Stomach (tissue), 8 donors: ENCODE measurements at regions not wholly inside any gene's neighbourhood (a gene's known extent, or its start where the extent isn't known, plus 50 kb on each side); places are given as distances from the start of the nearest gene placed in this dataset.
A peak's percentile ranks its signal among the peaks of the same experiment; 100 is the strongest.

Source experiments
- DNase-seq, 2 donors: peaks; one replicate each; pipeline versions ENCODE4 v3.0.0 to v3.0.0-alpha.2; 2013 to 2019
- H3K27ac ChIP-seq, 5 donors: fragments of 200-600 bp in 4 of 5; sonication (generic) in 4 of 5; one replicate each; pipeline ENCODE4 v1.5.1; 2013 to 2019; ENCODE audit warnings: mild to moderate bottlenecking in 1 of 5, moderate library complexity in 1 of 5
- H3K27me3 ChIP-seq, 3 donors: fragments of 200-600 bp; sonication (generic); one replicate each; pipeline ENCODE4 v1.5.1; 2017 to 2019; ENCODE audit warnings: mixed run types in 1 of 3
- H3K36me3 ChIP-seq, 4 donors: fragments of 200-600 bp; sonication (generic); 1 replicate in 3 of 4; 2 replicates in 1 of 4; pipeline ENCODE4 v1.5.1; 2016 to 2019
- H3K4me1 ChIP-seq, 4 donors: fragments of 200-600 bp; sonication (generic); one replicate each; pipeline ENCODE4 v1.5.1; 2016 to 2019
- H3K4me3 ChIP-seq, 4 donors: fragments of 200-600 bp; sonication (generic) in 3 of 4; one replicate each; pipeline ENCODE4 v1.5.1; 2016 to 2019; ENCODE audit warnings: mild to moderate bottlenecking in 1 of 4
- H3K9me3 ChIP-seq, 4 donors: fragments of 200-600 bp; sonication (generic); one replicate each; pipeline ENCODE4 v1.5.1; 2016 to 2019
- EP300 ChIP-seq: sonication (generic); formaldehyde crosslinking; IDR thresholded peaks from one replicate; pipeline ENCODE4 v1.6.1; 2017; ENCODE audit warnings: antibody characterized with exemption
- POLR2A ChIP-seq, 4 donors: fragments of 450-650 bp; IDR thresholded peaks; one replicate each; pipeline ENCODE4 v1.6.1; 2016; ENCODE audit warnings: antibody characterized with exemption in 4 of 4, control low read depth in 2 of 4, mild to moderate bottlenecking in 1 of 4, moderate library complexity in 1 of 4
- POLR2AphosphoS5 ChIP-seq, 3 donors: sonication (generic); formaldehyde crosslinking; IDR thresholded peaks; one replicate each; pipeline ENCODE4 v1.6.1; 2016; ENCODE audit warnings: antibody characterized with exemption in 3 of 3
- WGBS, 5 donors: extraction: QIAGEN DNeasy Blood & Tissue Kit in 3 of 5; methylation state at CpG; one replicate each; pipeline versions ENCODE4 v1.1.5 to v1.1.7; 2013 to 2018; 5-methylcytosine and 5-hydroxymethylcytosine counted together
- intact Hi-C: fragments of 100-400 bp; cut with DNase I; formaldehyde crosslinking; loops from one replicate; pipeline ENCODE4 v1.15.1; 2023; ENCODE audit warnings: low total_unique reads
- TF ChIP-seq, protein P1 (sequence below), 7 experiments: fragments of 450-650 bp in 4 of 7; fragments of 200-600 bp in 3 of 7; sonication (generic) in 3 of 7; IDR thresholded peaks; one replicate each; pipeline ENCODE4 v1.5.1; 2016 to 2019; ENCODE audit warnings: antibody characterized with exemption in 7 of 7, control low read depth in 2 of 7, mild to moderate bottlenecking in 1 of 7
- donor health status: healthy with polysubstance abuse.
- donor health status: Bipolar disorder and iron deficiency.
- donor health status: healthy.

DNA sequence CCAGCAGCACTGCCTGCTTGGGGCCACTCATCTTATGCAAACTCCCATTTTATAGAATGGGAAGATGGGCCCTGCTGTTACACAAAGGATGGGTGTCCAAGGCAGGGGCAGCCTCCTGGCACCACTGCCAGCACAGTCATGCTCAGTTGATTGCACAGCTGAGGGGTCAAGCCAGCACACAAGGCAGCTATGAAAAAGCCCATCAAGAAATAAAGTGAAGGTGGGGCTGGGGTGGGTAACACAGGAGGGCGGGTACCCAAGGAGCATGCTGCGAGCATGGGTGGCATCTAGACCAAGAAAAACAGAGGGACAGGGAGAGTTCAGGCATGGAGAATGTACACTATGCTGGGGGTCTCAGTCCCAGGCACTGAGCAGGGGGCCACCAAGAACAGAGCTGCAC, 74.7 kb upstream of the UNC5B start:
- intact Hi-C loops = no loop called here
- Histone ChIP-seq H3K36me3 (no peaks in the 10 kb centered on the region), H3K4me3 (no peak overlapping the region), H3K27me3 (peaks cover 0 to 38% (median 9%) of the 10 kb centered on the region in 3 donors), H3K4me1 (peaks cover 0 to 6% (median 0%) of the 10 kb centered on the region in 4 donors), H3K9me3 (no peaks in the 10 kb centered on the region), H3K27ac (no peak overlapping the region)
- TF ChIP-seq EP300 (no peak), POLR2AphosphoS5 (IDR thresholded peaks at IDR 0.05) (no peak), POLR2A (IDR thresholded peaks at IDR 0.05) (no peak)
- TF ChIP-seq, protein P1, sequence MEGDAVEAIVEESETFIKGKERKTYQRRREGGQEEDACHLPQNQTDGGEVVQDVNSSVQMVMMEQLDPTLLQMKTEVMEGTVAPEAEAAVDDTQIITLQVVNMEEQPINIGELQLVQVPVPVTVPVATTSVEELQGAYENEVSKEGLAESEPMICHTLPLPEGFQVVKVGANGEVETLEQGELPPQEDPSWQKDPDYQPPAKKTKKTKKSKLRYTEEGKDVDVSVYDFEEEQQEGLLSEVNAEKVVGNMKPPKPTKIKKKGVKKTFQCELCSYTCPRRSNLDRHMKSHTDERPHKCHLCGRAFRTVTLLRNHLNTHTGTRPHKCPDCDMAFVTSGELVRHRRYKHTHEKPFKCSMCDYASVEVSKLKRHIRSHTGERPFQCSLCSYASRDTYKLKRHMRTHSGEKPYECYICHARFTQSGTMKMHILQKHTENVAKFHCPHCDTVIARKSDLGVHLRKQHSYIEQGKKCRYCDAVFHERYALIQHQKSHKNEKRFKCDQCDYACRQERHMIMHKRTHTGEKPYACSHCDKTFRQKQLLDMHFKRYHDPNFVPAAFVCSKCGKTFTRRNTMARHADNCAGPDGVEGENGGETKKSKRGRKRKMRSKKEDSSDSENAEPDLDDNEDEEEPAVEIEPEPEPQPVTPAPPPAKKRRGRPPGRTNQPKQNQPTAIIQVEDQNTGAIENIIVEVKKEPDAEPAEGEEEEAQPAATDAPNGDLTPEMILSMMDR (IDR thresholded peaks at IDR 0.05) = no peak
- DNase-seq = no peak
- 79 to 97% (median 91%) methylated on average over 2 of the region's 2 CpGs for WGBS, 5 donors

DNA sequence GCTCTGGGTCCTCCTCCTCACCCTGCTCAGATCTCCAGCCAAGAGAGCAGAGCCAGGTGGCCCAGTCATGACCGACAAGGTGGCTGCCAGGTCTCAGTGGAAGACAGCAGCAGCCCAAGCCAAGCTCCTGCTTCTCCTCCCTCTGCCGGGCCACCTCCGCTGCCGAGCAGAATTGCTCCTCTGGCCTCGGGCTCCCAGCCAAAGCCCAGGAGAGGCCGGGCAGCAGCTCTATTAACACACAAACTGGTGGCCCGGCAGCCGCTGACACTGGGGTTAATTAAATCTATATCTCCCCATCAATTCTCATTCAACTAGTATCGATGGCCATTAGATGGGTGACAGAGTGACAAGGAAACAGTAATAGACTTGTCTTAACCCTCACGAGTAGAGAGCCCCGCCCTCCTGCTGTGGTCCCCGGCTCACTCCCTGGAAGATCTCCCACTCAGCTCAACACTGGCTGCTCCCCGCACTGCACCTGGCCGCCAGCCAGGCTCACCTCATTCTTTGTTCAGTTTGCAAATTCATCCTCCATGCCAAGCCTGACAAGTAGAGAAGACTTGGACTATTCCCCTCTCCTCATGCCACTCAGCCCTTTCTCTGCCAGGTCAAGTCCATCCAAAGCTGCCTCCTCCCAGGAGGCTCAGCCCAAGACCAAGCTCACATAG, 74.1 kb upstream of the UNC5B start:
- no peak for TF ChIP-seq POLR2A (IDR thresholded peaks at IDR 0.05)
- TF ChIP-seq EP300 = no peak
- TF ChIP-seq, protein P1 (IDR thresholded peaks at IDR 0.05) = no peak
- TF ChIP-seq POLR2AphosphoS5 (IDR thresholded peaks at IDR 0.05) = no peak
- peaks cover 0 to 32% (median 5%) of the 10 kb centered on the region in 3 donors for H3K27me3 ChIP-seq

DNA sequence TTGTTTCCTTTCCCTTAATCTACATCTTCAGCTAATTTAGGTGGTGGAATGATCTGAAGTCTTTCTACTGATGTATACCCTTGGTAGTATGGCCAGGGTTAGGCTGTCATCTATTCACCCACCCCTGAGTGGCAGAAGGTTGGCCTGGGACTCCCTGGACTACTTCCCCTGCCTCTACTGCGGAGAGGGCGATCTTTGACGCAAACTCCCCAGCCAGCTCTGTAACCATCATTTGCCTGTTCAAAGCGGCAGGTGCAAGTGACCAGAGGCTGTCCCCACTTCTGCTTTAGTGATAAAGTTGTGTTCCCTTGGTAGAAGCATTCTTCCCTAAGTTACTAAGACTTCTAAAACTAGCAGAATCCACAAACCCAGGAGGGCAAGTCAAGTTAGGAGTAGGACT, 70.8 kb upstream of the UNC5B start:
- WGBS, 5 donors = 93 to 98% (median 95%) methylated on average over 4 of the region's 4 CpGs
- intact Hi-C loops = no loop called here
- Histone ChIP-seq H3K27ac (no peak overlapping the region), H3K36me3 (no peaks in the 10 kb centered on the region), H3K9me3 (no peaks in the 10 kb centered on the region), H3K27me3 (peaks cover 0 to 4% (median 0%) of the 10 kb centered on the region in 3 donors), H3K4me1 (peaks cover 0 to 6% (median 0%) of the 10 kb centered on the region in 4 donors), H3K4me3 (no peak overlapping the region)
- TF ChIP-seq EP300 = no peak
- TF ChIP-seq POLR2A (IDR thresholded peaks at IDR 0.05) = no peak
- TF ChIP-seq POLR2AphosphoS5 (IDR thresholded peaks at IDR 0.05) = no peak
- TF ChIP-seq, protein P1 (IDR thresholded peaks at IDR 0.05) = no peak
- DNase-seq = no peak

More for the DNA sequence above, 74.1 kb upstream of the UNC5B start:
- H3K4me3 ChIP-seq = no peak overlapping the region
- no peaks in the 10 kb centered on the region for H3K9me3 ChIP-seq
- DNase-seq = peak; percentile 23 to 33
- H3K36me3 ChIP-seq = no peaks in the 10 kb centered on the region
- peaks cover 0 to 6% (median 0%) of the 10 kb centered on the region in 4 donors for H3K4me1 ChIP-seq
- intact Hi-C loops = no loop called here
- WGBS, 5 donors = 31 to 58% (median 46%) methylated on average over 10 to 14 of the region's 14 CpGs
- H3K27ac ChIP-seq = no peak overlapping the region

DNA sequence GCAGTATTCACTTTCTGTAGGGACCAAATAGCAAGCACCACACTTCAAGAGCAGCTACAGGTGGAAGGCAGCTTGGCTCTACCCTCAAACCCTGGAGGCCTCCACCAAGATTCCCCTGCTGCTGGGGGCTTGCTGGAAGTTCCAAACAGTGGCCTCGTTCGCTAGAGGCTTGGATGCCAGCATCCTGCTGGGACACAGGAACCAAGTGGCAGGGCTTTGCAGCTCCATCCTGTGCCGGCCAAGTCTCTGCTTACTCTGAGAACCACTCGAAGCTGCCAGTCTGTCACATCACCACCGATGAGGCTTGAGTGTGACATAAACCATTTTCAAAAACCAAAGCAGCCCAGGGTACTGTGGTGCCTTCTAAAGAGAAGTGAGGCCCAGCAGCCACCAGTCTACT, 69.2 kb upstream of the UNC5B start:
- Histone ChIP-seq H3K9me3 (no peaks in the 10 kb centered on the region), H3K4me3 (no peak overlapping the region), H3K27me3 (no peaks in the 10 kb centered on the region), H3K27ac (no peak overlapping the region), H3K4me1 (peaks cover 0 to 3% (median 0%) of the 10 kb centered on the region in 4 donors), H3K36me3 (no peaks in the 10 kb centered on the region)
- 60 to 85% (median 76%) methylated on average over 2 to 5 of the region's 5 CpGs for WGBS, 5 donors
- DNase-seq = no peak
- intact Hi-C loops = no loop called here
- TF ChIP-seq, protein P1 (IDR thresholded peaks at IDR 0.05) = no peak
- TF ChIP-seq POLR2AphosphoS5 (IDR thresholded peaks at IDR 0.05) = no peak
- TF ChIP-seq EP300 = no peak
- no peak for TF ChIP-seq POLR2A (IDR thresholded peaks at IDR 0.05)
